ENCODE measurements at regions not wholly inside any gene's neighbourhood (a gene's known extent, or its start where the extent isn't known, plus 50 kb on each side); places are given as distances from the start of the nearest gene placed in this dataset.
"Not testable (repeated sequence)": the region's sequence is repeated elsewhere in the genome, so short reads cannot be mapped to it uniquely, and the experiment has no call there.

DNA sequence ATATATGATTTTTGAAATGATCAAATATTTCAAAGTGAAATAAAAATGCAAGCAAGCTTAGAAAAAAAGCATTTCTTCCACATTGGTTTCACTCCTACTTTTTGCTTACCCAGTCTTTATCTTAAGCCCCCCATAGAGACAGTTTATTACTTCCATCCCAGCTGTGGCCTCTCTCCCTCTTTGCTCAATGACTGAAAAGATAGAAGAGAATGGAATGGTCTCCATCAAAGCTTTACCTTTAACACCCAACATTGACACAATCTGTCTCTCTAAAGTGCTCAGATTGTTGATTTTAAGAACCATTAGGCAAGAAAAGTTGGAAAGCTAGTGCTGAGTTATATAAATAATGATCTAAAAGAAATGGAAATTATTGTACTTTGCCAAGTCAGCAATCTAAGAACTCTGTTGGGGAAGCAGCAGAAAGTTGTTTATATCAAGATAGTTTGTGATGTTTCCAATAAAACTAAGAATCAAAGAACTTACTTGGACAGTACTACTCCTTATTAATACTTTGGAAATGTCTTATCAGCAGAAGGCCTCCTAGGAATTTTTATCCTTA lies 277.5 kb upstream of the NREP start:
- dilution Hi-C loops (cut with HindIII; ENCODE audit: low sequenced_read_pairs, unreplicated experiment) (no loop called here), intact Hi-C loops (cut with micrococcal nuclease) (no loop called here), in situ Hi-C loops (cut with MboI; ENCODE audit: low sequenced_read_pairs) (no loop called here)
- H2BK120ac ChIP-seq (ENCODE audit: low read depth, low read length), result no peak overlapping the region
- no peaks in the 10 kb centered on the region for H4K20me1 ChIP-seq (ENCODE audit: insufficient read depth, low read length)
- no peaks in the 10 kb centered on the region for H3K79me1 ChIP-seq (ENCODE audit: low read depth in 1 of 2, low read length in 2 of 2)
- no peak overlapping the region for H3K27ac ChIP-seq (ENCODE audit: insufficient read depth, low read length)
- H2AK9ac ChIP-seq (replicated peaks; ENCODE audit: low read depth, low read length, poor library complexity), result no peak overlapping the region
- CTCF ChIA-PET, result no interaction called here
- H3K27me3 ChIP-seq (ENCODE audit: control insufficient read depth, insufficient read depth, low read length), result no peaks in the 10 kb centered on the region
- H3K23ac ChIP-seq (ENCODE audit: low read depth, low read length), result no peak overlapping the region
- no peak overlapping the region for H4K8ac ChIP-seq (ENCODE audit: low read depth in 2 of 2, low read length in 2 of 2)
- no peak overlapping the region for H3K4me3 ChIP-seq (ENCODE audit: insufficient read depth, low read depth, low read length)
- H4K5ac ChIP-seq (ENCODE audit: low read depth, low read length), result no peak overlapping the region
- ATAC-seq (ENCODE audit: low read depth) (no peak), DNase-seq (peak; percentile 3)
- no peak overlapping the region for H3K4ac ChIP-seq (ENCODE audit: low read depth, low read length)
- no peak overlapping the region for H3K9ac ChIP-seq (ENCODE audit: low read depth, low read length)
- H2AK5ac ChIP-seq (ENCODE audit: low read depth, low read length), result no peak overlapping the region
- H2BK20ac ChIP-seq (ENCODE audit: low read depth, low read length), result no peak overlapping the region
- H2AFZ ChIP-seq (replicated peaks; ENCODE audit: low read length, poor library complexity), result no peak overlapping the region
- H2BK5ac ChIP-seq (ENCODE audit: low read depth, low read length, poor library complexity, severe bottlenecking), result no peak overlapping the region
- H3K4me1 ChIP-seq (ENCODE audit: control insufficient read depth, insufficient read depth, low read length), result no peaks in the 10 kb centered on the region
- no peak overlapping the region for H3K4me2 ChIP-seq (ENCODE audit: low read depth, low read length)
- BruUV-seq (replicated peaks), result no TSS peak
- no peak overlapping the region for H2BK15ac ChIP-seq (ENCODE audit: low read depth, low read length)
- no peaks in the 10 kb centered on the region for H3K9me1 ChIP-seq (ENCODE audit: insufficient read depth, low read length)
- no peaks in the 10 kb centered on the region for H3K9me3 ChIP-seq (ENCODE audit: control insufficient read depth, insufficient read depth, low read length)
- H3K56ac ChIP-seq (ENCODE audit: extremely low read depth, insufficient read depth, low read length), result no peak overlapping the region
- no peak overlapping the region for H4K91ac ChIP-seq (ENCODE audit: insufficient read depth, low read depth, low read length)
- no peaks in the 10 kb centered on the region for H3K36me3 ChIP-seq (ENCODE audit: control insufficient read depth, insufficient read depth, low read length)
- no peak overlapping the region for H3K14ac ChIP-seq (replicated peaks; ENCODE audit: low read depth, low read length)
- POLR2A ChIA-PET (ENCODE audit: unreplicated experiment), result no interaction called here
- TF ChIP-seq MAZ (IDR thresholded peaks at IDR 0.05; ENCODE audit: borderline replicate concordance, low read depth, low read length), result no peak
- peak; percentile 92 for TF ChIP-seq MAFK (IDR thresholded peaks at IDR 0.05; ENCODE audit: low read depth, low read length)
- no peak overlapping the region for H3K18ac ChIP-seq (ENCODE audit: low read depth, low read length)

- H3K18ac ChIP-seq (ENCODE audit: low read depth, low read length); H3K27ac ChIP-seq (ENCODE audit: insufficient read depth, low read length); H2BK15ac ChIP-seq (ENCODE audit: low read depth, low read length); H2BK5ac ChIP-seq (ENCODE audit: low read depth, low read length, poor library complexity, severe bottlenecking); H3K23ac ChIP-seq (ENCODE audit: low read depth, low read length); H4K20me1 ChIP-seq (ENCODE audit: insufficient read depth, low read length); H3K56ac ChIP-seq (ENCODE audit: extremely low read depth, insufficient read depth, low read length); H2AK9ac ChIP-seq (replicated peaks; ENCODE audit: low read depth, low read length, poor library complexity); H3K4me2 ChIP-seq (ENCODE audit: low read depth, low read length); POLR2A ChIA-PET (ENCODE audit: unreplicated experiment); BruUV-seq (replicated peaks); H3K9ac ChIP-seq (ENCODE audit: low read depth, low read length); H3K14ac ChIP-seq (replicated peaks; ENCODE audit: low read depth, low read length); H3K4me1 ChIP-seq (ENCODE audit: control insufficient read depth, insufficient read depth, low read length); H3K4ac ChIP-seq (ENCODE audit: low read depth, low read length); H2BK120ac ChIP-seq (ENCODE audit: low read depth, low read length); H4K91ac ChIP-seq (ENCODE audit: insufficient read depth, low read depth, low read length); H3K9me3 ChIP-seq (ENCODE audit: control insufficient read depth, insufficient read depth, low read length); H3K27me3 ChIP-seq (ENCODE audit: control insufficient read depth, insufficient read depth, low read length); DNase-seq; H3K36me3 ChIP-seq (ENCODE audit: control insufficient read depth, insufficient read depth, low read length); H4K5ac ChIP-seq (ENCODE audit: low read depth, low read length); dilution Hi-C loops (cut with HindIII; ENCODE audit: low sequenced_read_pairs, unreplicated experiment); H2BK20ac ChIP-seq (ENCODE audit: low read depth, low read length); in situ Hi-C loops (cut with MboI; ENCODE audit: low sequenced_read_pairs); H3K4me3 ChIP-seq (ENCODE audit: insufficient read depth, low read depth, low read length); H4K8ac ChIP-seq (ENCODE audit: low read depth in 2 of 2, low read length in 2 of 2); H2AK5ac ChIP-seq (ENCODE audit: low read depth, low read length); ATAC-seq (ENCODE audit: low read depth); H3K9me1 ChIP-seq (ENCODE audit: insufficient read depth, low read length); CTCF ChIA-PET; H3K79me1 ChIP-seq (ENCODE audit: low read depth in 1 of 2, low read length in 2 of 2); H2AFZ ChIP-seq (replicated peaks; ENCODE audit: low read length, poor library complexity): not testable (repeated sequence)
- intact Hi-C loops (cut with micrococcal nuclease), result loop anchor here (5.0 kb wide), 1 partner anchor 35 kb away; no protein-coding TSS in a partner anchor
- WGBS, 2 experiments (ENCODE audit: extremely low coverage in 2 of 2, insufficient read length in 1 of 2), result no CpG with 5 or more reads among the region's 3 CpGs
Observed at GRCh38 chr5:112026879-112027278, 269.9 kb upstream of the NREP start.
